HG02759 (cell line): ENCODE measurements at regions not wholly inside any gene's neighbourhood (a gene's known extent, or its start where the extent isn't known, plus 50 kb on each side); places are given as distances from the start of the nearest gene placed in this dataset.
"Not testable (repeated sequence)": the region's sequence is repeated elsewhere in the genome, so short reads cannot be mapped to it uniquely, and the experiment has no call there.

ENCODE experiments used
- ATAC-seq: cut with Tn5 transposase; IDR thresholded peaks from one replicate; pipeline ENCODE4 v1.9.1; 2021; ENCODE audit warnings: mild to moderate bottlenecking, moderate library complexity; ENCODE audit not compliant: unreplicated experiment

- no peak for ATAC-seq
Measured at GRCh38 chr12:127760357-127760756, 506.6 kb upstream of the TMEM132C start.

- ATAC-seq, result no peak
Measured at GRCh38 chr12:127760996-127761395, 506.0 kb upstream of the TMEM132C start.

- ATAC-seq, result no peak
Measured at GRCh38 chr12:127761880-127762279, 505.1 kb upstream of the TMEM132C start.

- no peak for ATAC-seq
Measured at GRCh38 chr12:127767656-127768055, 499.3 kb upstream of the TMEM132C start.

GRCh38 chr12:127770118-127770517, 496.9 kb upstream of the TMEM132C start:
- no peak for ATAC-seq

- no peak for ATAC-seq
Measured at GRCh38 chr12:127771546-127771945, 495.4 kb upstream of the TMEM132C start.

GRCh38 chr12:127773520-127773919, 493.4 kb upstream of the TMEM132C start:
- ATAC-seq, result no peak

- no peak for ATAC-seq
Measured at GRCh38 chr12:127774828-127775227, 492.1 kb upstream of the TMEM132C start.

GRCh38 chr12:127779301-127780045, 487.5 kb upstream of the TMEM132C start:
- ATAC-seq, result no peak

GRCh38 chr12:127780881-127781280, 486.1 kb upstream of the TMEM132C start:
- ATAC-seq, result no peak

- no peak for ATAC-seq
Measured at GRCh38 chr12:127781336-127781735, 485.6 kb upstream of the TMEM132C start.

- ATAC-seq, result no peak
Measured at GRCh38 chr12:127785540-127785939, 481.4 kb upstream of the TMEM132C start.

- no peak for ATAC-seq
Measured at GRCh38 chr12:127785986-127786590, 480.9 kb upstream of the TMEM132C start.

GRCh38 chr12:127787544-127787943, 479.4 kb upstream of the TMEM132C start:
- no peak for ATAC-seq

GRCh38 chr12:127790376-127790775, 476.6 kb upstream of the TMEM132C start:
- ATAC-seq, result no peak

- ATAC-seq, result no peak
Measured at GRCh38 chr12:127791217-127791616, 475.8 kb upstream of the TMEM132C start.

- no peak for ATAC-seq
Measured at GRCh38 chr12:127797918-127798317, 469.1 kb upstream of the TMEM132C start.

- no peak for ATAC-seq
Measured at GRCh38 chr12:127802271-127802670, 464.7 kb upstream of the TMEM132C start.

- ATAC-seq, result no peak
Measured at GRCh38 chr12:127803545-127803944, 463.4 kb upstream of the TMEM132C start.

- no peak for ATAC-seq
Measured at GRCh38 chr12:127809275-127809674, 457.7 kb upstream of the TMEM132C start.

GRCh38 chr12:127810041-127810440, 456.9 kb upstream of the TMEM132C start:
- ATAC-seq, result no peak

- ATAC-seq, result not testable (repeated sequence)
Measured at GRCh38 chr12:127810459-127810858, 456.5 kb upstream of the TMEM132C start.

- no peak for ATAC-seq
Measured at GRCh38 chr12:127811988-127812387, 455.0 kb upstream of the TMEM132C start.
